CD4-positive, alpha-beta T cell (primary cell): ENCODE measurements at regions not wholly inside any gene's neighbourhood (a gene's known extent, or its start where the extent isn't known, plus 50 kb on each side); places are given as distances from the start of the nearest gene placed in this dataset.

Source experiments
- ATAC-seq: fragments of 200-7000 bp; cut with Tn5 transposase; one replicate; pipeline ENCODE4 v1.10.0; 2022; ENCODE audit warnings: mild to moderate bottlenecking; ENCODE audit not compliant: poor library complexity
- CTCF ChIA-PET: fragments of 350-600 bp; sonication (Branson Sonifier 250); formaldehyde crosslinking; loops from one replicate; lab custom pipeline; 2021; ENCODE audit warnings: antibody characterized with exemption, inconsistent platforms; lab: Charles Lee
- POLR2A ChIA-PET: fragments of 350-600 bp; sonication (Branson Sonifier 250); formaldehyde crosslinking; loops from one replicate; lab custom pipeline; 2021; ENCODE audit warnings: antibody characterized with exemption, inconsistent platforms; lab: Charles Lee
- DNase-seq, 14 experiments: peaks; one replicate each; pipeline ENCODE4 v3.0.0-alpha.2; 2013 to 2020; ENCODE audit warnings: mixed read lengths in 2 of 14
- H3K27ac ChIP-seq, 2 donors: one replicate each; pipeline versions ENCODE4 v1.5.1 to v1.7.0; 2013; ENCODE audit warnings: low read length in 2 of 2, low read depth in 1 of 2, mild to moderate bottlenecking in 1 of 2
- H3K27me3 ChIP-seq, 2 experiments: 1 replicate in 1 of 2; 2 replicates in 1 of 2; pipeline versions ENCODE4 v1.6.1 to v1.7.0; 2013; ENCODE audit warnings: low read length in 2 of 2, control low read depth in 1 of 2, mild to moderate bottlenecking in 1 of 2, moderate library complexity in 1 of 2; ENCODE audit not compliant: insufficient read depth in 2 of 2, control insufficient read depth in 1 of 2
- H3K36me3 ChIP-seq: one replicate; pipeline ENCODE4 v1.6.1; 2013; ENCODE audit warnings: low read length, control low read depth; ENCODE audit not compliant: insufficient read depth
- H3K4me1 ChIP-seq: one replicate; pipeline ENCODE4 v1.6.1; 2013; ENCODE audit warnings: low read length, control low read depth; ENCODE audit not compliant: insufficient read depth
- H3K4me3 ChIP-seq: one replicate; pipeline ENCODE4 v1.5.1; 2013; ENCODE audit warnings: mild to moderate bottlenecking, low read length, moderate library complexity
- H3K9me3 ChIP-seq, 2 experiments: 1 replicate in 1 of 2; 2 replicates in 1 of 2; pipeline versions ENCODE4 v1.6.1 to v1.7.0; 2013; ENCODE audit warnings: low read length in 2 of 2, mild to moderate bottlenecking in 2 of 2, control low read depth in 1 of 2, moderate library complexity in 1 of 2; ENCODE audit not compliant: control insufficient read depth in 1 of 2, insufficient read depth in 1 of 2
- H3K27ac Mint-ChIP-seq: one replicate; pipeline ENCODE4 v1.8.0; 2020; ENCODE audit warnings: mixed read lengths
- H3K27me3 Mint-ChIP-seq: one replicate; pipeline ENCODE4 v1.8.0; 2021; ENCODE audit warnings: mixed read lengths
- H3K36me3 Mint-ChIP-seq: one replicate; pipeline ENCODE4 v1.8.0; 2021; ENCODE audit warnings: low read depth, mixed read lengths
- H3K4me1 Mint-ChIP-seq: one replicate; pipeline ENCODE4 v1.8.0; 2021; ENCODE audit warnings: low read depth, mixed read lengths
- H3K4me3 Mint-ChIP-seq: one replicate; pipeline ENCODE4 v1.8.0; 2020; ENCODE audit warnings: mild to moderate bottlenecking, mixed read lengths
- H3K9me3 Mint-ChIP-seq: one replicate; pipeline ENCODE4 v1.8.0; 2020; ENCODE audit warnings: mixed read lengths
- CTCF ChIP-seq: fragments of 200-600 bp; IDR thresholded peaks from one replicate; pipeline ENCODE4 v1.8.0; 2022; ENCODE audit warnings: antibody characterized with exemption, mild to moderate bottlenecking
- intact Hi-C, 2 experiments: fragments of 100-400 bp; cut with DNase I in 1 of 2; cut with micrococcal nuclease in 1 of 2; formaldehyde crosslinking; loops; one replicate each; pipeline versions ENCODE4 v1.15.1 to v1.9.0; 2023 to 2025; cut with DNase I, micrococcal nuclease

- H3K36me3 ChIP-seq, result no peaks in the 10 kb centered on the region
- DNase-seq, result no peak
- no peak for ATAC-seq
- ChIA-PET POLR2A (no interaction called here), CTCF (no interaction called here)
- intact Hi-C loops, result no loop called here
- no peak overlapping the region for H3K4me3 Mint-ChIP-seq
- H3K4me1 ChIP-seq, result no peaks in the 10 kb centered on the region
- H3K27me3 Mint-ChIP-seq, result peaks cover 37% of the 10 kb centered on the region
- no peaks in the 10 kb centered on the region for H3K36me3 Mint-ChIP-seq
- no peak for TF ChIP-seq CTCF
- H3K4me1 Mint-ChIP-seq, result no peaks in the 10 kb centered on the region
- H3K9me3 ChIP-seq, result peaks cover 0 to 5% of the 10 kb centered on the region in 2 experiments
- peaks cover 4% of the 10 kb centered on the region for H3K9me3 Mint-ChIP-seq
- no peak overlapping the region for H3K27ac ChIP-seq
- no peak overlapping the region for H3K27ac Mint-ChIP-seq
- H3K4me3 ChIP-seq, result no peak overlapping the region
- H3K27me3 ChIP-seq, result peaks cover 0 to 3% of the 10 kb centered on the region in 2 experiments
These were observed 389.0 kb upstream of the USP24 start for GRCh38 chr1:55604179-55604578.

GRCh38 chr1:55600242-55600641, 385.1 kb upstream of the USP24 start:
- TF ChIP-seq CTCF, result no peak
- peaks cover 31% of the 10 kb centered on the region for H3K27me3 Mint-ChIP-seq
- peaks cover 2% of the 10 kb centered on the region for H3K9me3 Mint-ChIP-seq
- no peak overlapping the region for H3K27ac Mint-ChIP-seq
- CTCF ChIA-PET, result no interaction called here
- no peak for DNase-seq
- H3K27me3 ChIP-seq, result peaks cover 0 to 3% of the 10 kb centered on the region in 2 experiments
- POLR2A ChIA-PET, result no interaction called here
- H3K36me3 ChIP-seq, result no peaks in the 10 kb centered on the region
- ATAC-seq, result no peak
- H3K4me3 ChIP-seq, result no peak overlapping the region
- intact Hi-C loops, result no loop called here
- H3K4me1 Mint-ChIP-seq, result no peaks in the 10 kb centered on the region
- H3K27ac ChIP-seq, result no peak overlapping the region
- no peaks in the 10 kb centered on the region for H3K36me3 Mint-ChIP-seq
- no peaks in the 10 kb centered on the region for H3K4me1 ChIP-seq
- H3K4me3 Mint-ChIP-seq, result no peak overlapping the region
- no peaks in the 10 kb centered on the region for H3K9me3 ChIP-seq

- no peak overlapping the region for H3K27ac ChIP-seq
- Mint-ChIP-seq H3K4me3 (no peak overlapping the region), H3K27ac (no peak overlapping the region), H3K4me1 (no peaks in the 10 kb centered on the region), H3K27me3 (peaks cover 18% of the 10 kb centered on the region), H3K36me3 (no peaks in the 10 kb centered on the region), H3K9me3 (peaks cover 2% of the 10 kb centered on the region)
- no peak for TF ChIP-seq CTCF
- POLR2A ChIA-PET, result no interaction called here
- ATAC-seq, result no peak
- H3K9me3 ChIP-seq, result no peaks in the 10 kb centered on the region
- no peak overlapping the region for H3K4me3 ChIP-seq
- no peaks in the 10 kb centered on the region for H3K36me3 ChIP-seq
- CTCF ChIA-PET, result no interaction called here
- H3K4me1 ChIP-seq, result no peaks in the 10 kb centered on the region
- DNase-seq, result no peak
- intact Hi-C loops, result no loop called here
- no peaks in the 10 kb centered on the region for H3K27me3 ChIP-seq
These were observed 382.7 kb upstream of the USP24 start for GRCh38 chr1:55597910-55598309.
